ENCODE measurements at regions not wholly inside any gene's neighbourhood (a gene's known extent, or its start where the extent isn't known, plus 50 kb on each side); places are given as distances from the start of the nearest gene placed in this dataset.

DNA sequence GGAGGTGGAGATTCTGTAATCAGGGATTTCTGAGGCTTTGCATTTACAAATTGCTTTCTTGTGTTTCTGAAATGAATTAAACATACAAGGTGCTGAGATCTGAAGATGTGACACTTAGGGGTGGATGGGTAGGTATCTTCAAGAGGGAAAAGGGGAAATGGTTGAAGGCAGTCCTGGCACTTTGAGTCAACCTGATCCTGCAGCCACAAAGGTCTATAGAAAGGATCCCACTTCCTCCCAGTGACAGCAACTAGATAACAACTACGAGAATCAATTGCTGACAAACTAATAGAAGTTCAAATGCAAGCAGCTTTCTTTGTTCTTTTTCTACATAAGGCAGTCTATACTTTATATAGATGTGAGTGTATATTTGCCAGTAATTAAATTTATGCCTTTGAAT, 553.3 kb downstream of the MDFIC start:
- TF ChIP-seq EZH2 (IDR thresholded peaks at IDR 0.05; ENCODE audit: insufficient read depth, poor library complexity, severe bottlenecking): no peak
- no peak for TF ChIP-seq EZH2phosphoT487 (IDR thresholded peaks at IDR 0.05; ENCODE audit: insufficient read depth, low read depth)

Data from GM23248 (cell line).